Endothelial cell of umbilical vein (primary cell): ENCODE measurements at regions not wholly inside any gene's neighbourhood (a gene's known extent, or its start where the extent isn't known, plus 50 kb on each side); places are given as distances from the start of the nearest gene placed in this dataset.

Experiments used
- EZH2 ChIP-seq: IDR thresholded peaks from 2 replicates; pipeline ENCODE4 v1.6.1; 2012; ENCODE audit warnings: borderline replicate concordance, low read depth, mild to moderate bottlenecking, moderate library complexity, low read length, inconsistent platforms; ENCODE audit not compliant: severe bottlenecking
- FOS ChIP-seq: IDR thresholded peaks from 2 replicates; pipeline ENCODE4 v1.6.1; 2011; ENCODE audit warnings: mild to moderate bottlenecking, low read length, moderate library complexity, borderline replicate concordance; ENCODE audit not compliant: insufficient read depth
- POLR2A ChIP-seq: IDR thresholded peaks from 2 replicates; pipeline ENCODE4 v1.6.1; 2012; ENCODE audit warnings: low read depth, mild to moderate bottlenecking, control low read depth, low read length
- TF ChIP-seq, protein P1 (sequence below), 2 donors: IDR thresholded peaks; 1 replicate in 1 of 2; 2 replicates in 1 of 2; pipeline ENCODE4 v1.5.1; 2011; ENCODE audit warnings: low read length in 2 of 2, mild to moderate bottlenecking in 2 of 2, moderate library complexity in 2 of 2, control low read depth in 1 of 2, inconsistent platforms in 1 of 2, low read depth in 1 of 2; ENCODE audit not compliant: insufficient read depth in 1 of 2; ENCODE audit errors: extremely low read depth in 1 of 2

DNA sequence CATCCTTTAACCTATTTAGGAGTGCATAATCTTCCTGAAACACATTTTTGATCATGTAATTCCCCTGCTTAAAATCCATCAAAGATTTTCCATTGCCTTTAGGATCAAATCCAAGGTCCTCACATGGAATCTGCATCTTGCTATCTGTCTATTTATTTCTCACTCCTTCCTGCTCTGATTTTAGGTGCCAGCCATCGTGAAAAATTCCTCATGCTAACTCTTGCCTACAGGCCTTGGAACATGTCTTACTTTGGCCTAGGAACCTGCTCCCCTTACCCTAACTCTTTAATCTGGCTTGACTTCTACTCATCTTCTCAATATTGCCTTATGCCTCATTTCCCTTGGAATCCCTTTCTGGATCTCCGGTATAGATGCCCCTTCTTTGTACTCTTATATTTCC is 1074.3 kb downstream of the TTLL7 start:
- TF ChIP-seq, protein P1, sequence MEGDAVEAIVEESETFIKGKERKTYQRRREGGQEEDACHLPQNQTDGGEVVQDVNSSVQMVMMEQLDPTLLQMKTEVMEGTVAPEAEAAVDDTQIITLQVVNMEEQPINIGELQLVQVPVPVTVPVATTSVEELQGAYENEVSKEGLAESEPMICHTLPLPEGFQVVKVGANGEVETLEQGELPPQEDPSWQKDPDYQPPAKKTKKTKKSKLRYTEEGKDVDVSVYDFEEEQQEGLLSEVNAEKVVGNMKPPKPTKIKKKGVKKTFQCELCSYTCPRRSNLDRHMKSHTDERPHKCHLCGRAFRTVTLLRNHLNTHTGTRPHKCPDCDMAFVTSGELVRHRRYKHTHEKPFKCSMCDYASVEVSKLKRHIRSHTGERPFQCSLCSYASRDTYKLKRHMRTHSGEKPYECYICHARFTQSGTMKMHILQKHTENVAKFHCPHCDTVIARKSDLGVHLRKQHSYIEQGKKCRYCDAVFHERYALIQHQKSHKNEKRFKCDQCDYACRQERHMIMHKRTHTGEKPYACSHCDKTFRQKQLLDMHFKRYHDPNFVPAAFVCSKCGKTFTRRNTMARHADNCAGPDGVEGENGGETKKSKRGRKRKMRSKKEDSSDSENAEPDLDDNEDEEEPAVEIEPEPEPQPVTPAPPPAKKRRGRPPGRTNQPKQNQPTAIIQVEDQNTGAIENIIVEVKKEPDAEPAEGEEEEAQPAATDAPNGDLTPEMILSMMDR (IDR thresholded peaks at IDR 0.05; ENCODE audit: extremely low read depth in 1 of 2, insufficient read depth in 1 of 2, low read depth in 1 of 2, low read length in 2 of 2): no peak
- TF ChIP-seq FOS (no peak), EZH2 (no peak), POLR2A (no peak)
